HG03135 (cell line): ENCODE measurements at regions not wholly inside any gene's neighbourhood (a gene's known extent, or its start where the extent isn't known, plus 50 kb on each side); places are given as distances from the start of the nearest gene placed in this dataset.
A peak's percentile ranks its signal among the peaks of the same experiment; 100 is the strongest.

Experiments used
- ATAC-seq: cut with Tn5 transposase; IDR thresholded peaks from one replicate; pipeline ENCODE4 v1.9.1; 2021; ENCODE audit warnings: mild to moderate bottlenecking, moderate library complexity; ENCODE audit not compliant: unreplicated experiment

- no peak for ATAC-seq
These were observed 54.7 kb downstream of the GLUD2 start for GRCh38 chrX:121102101-121102500.

GRCh38 chrX:121103381-121103780 lies 56.0 kb downstream of the GLUD2 start:
- no peak for ATAC-seq

DNA sequence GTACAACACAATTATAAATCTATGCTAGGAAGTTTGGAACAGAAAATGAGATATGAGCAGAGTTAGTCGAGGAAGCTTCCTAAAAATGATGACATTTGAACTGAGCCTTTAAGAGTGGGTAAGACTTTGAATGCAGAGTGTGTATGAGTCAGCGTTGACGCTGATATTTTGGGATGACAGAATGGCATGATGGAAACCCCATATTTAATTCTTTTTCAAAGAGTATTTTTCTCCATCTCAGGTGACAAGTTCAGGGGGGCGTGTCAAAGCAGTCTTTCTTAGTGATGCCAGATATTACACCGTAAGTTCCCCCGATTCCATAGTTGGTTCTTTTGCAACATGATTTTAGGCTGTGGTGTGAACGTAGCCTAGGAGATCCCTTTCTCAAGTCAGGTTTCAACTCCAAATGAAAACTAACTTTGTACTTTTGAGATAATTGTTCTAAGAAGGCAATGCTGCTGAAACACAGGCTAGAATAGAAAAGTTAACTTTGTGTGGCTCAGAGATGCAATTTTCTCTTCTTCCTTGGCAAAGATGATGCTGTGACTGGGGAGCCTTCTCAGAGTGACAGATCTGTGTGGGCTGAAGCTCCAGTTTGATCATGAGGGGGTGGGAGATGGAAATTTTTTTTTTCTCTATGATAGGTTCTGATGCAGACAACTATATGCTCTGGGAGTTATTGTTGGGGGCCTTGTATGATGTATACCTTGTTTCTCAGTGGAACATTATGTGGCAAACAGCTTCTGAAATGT lies 59.2 kb downstream of the GLUD2 start:
- ATAC-seq = no peak

DNA sequence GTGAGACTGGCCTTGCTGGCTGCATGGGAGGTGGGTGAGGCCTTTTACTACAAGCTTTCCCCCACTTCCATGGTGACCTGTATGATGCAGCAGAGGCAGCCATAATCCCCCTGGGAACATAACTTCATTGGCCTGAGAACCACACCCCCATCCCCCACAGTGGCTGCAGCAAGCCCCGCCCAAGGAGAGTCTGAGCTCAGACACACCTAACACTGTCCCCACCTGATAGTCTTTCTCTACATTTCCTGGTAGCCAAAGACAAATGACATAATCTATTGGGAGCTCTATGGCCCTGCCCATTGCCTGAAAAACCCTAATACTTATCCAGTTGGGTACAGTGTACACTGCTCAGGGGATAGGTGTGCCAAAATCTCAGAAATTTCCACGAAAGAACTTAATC lies 62.6 kb downstream of the GLUD2 start:
- ATAC-seq = no peak

DNA sequence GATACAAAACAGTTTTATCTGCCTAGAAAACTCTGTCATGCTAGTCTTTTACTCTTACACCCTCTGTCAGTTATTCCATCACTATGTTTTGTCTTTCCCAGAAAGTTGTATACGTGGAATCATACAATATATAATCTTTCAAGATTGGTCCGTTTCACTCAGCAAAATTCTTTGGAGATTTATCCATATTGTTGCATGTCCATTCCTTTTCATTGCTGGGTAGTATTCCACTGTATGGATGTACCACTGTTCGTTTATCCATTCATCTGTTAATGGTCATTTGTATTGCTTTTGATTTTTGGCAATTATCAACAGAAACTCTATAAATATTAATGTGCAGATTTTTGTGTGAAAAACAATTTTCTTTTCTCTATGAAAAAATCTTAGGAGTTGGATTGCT lies 63.1 kb downstream of the GLUD2 start:
- ATAC-seq = no peak

DNA sequence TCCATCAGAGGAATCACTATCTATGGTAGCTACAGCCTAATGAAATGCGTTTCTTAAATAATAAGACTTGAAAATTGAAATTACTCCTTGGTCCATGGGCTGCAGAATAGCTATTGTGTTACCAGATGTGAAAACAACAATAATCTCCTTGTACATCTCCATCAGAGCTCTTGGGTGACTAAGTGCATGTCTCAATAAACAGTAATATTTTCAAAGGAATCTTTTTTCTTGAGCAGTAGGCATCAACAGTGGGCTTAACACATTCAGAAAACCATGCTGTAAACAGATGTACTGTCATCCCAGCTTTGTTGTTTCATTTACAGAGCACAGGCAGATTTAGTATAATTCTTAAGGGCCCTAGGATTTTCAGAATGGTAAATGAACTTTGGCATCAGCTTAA lies 67.3 kb downstream of the GLUD2 start:
- no peak for ATAC-seq

DNA sequence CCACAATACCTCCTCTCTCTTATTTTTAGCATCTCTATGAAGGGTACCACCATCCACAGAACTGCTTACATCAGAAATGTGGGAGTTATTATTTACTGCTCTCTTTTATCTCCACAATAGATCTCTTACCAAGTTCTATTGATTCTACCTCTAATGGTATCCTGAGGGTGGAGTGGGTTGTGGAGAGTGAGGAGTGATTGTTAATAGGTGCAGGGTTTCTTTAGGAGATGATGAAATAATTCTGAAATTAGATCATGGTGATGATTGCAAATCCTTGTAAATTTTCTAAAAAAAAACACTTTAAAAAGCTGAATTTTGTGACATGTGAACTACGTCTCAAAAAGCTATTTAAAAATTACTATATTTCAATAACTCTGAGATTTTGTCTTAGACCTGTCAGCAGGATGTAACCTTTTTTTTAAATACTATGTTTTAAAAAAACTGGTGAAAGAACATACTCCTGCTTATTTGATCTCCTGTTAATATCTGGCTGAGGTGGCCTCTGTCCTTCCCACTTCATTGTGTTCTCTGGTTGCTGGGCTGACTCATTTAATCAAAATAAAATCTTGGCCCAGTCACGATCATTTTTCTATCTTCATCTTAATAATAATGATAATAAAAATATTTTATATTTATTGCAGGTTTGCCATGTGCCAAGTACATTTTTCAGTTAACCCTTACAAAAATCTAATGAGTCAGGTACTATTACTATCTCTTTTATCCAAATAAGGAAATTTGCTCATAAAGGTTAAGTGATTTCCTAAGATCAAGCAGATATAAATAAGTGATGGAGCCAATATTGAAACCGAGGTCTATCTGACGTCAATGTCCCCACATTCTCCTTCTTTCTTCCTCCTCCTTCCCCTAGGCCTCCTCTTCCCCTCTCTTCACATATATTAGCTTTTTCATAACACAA lies 73.5 kb downstream of the GLUD2 start:
- no peak for ATAC-seq

- no peak for ATAC-seq
These were observed 74.9 kb downstream of the GLUD2 start for GRCh38 chrX:121122332-121122731.

- ATAC-seq = no peak
These were observed 81.8 kb downstream of the GLUD2 start for GRCh38 chrX:121128925-121129877.

DNA sequence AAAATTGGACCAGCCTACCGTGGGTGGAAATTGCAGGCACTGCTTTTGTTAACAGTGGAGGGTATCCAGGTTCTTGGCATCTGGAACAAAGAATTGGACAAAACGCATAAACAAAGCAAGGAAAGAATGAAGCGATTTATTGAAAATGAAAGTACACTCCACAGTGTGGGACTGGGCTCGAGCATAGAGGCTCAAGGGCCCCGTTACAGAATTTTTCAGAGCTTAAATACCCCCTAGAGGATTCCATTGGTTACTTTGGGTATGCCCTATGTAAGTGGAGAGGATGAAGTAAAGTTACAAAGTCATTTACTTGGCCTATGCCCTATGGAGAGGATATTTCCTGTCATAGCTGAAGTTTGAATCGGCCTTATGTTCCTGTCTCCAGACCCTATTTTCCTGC lies 85.3 kb downstream of the GLUD2 start:
- ATAC-seq = no peak

DNA sequence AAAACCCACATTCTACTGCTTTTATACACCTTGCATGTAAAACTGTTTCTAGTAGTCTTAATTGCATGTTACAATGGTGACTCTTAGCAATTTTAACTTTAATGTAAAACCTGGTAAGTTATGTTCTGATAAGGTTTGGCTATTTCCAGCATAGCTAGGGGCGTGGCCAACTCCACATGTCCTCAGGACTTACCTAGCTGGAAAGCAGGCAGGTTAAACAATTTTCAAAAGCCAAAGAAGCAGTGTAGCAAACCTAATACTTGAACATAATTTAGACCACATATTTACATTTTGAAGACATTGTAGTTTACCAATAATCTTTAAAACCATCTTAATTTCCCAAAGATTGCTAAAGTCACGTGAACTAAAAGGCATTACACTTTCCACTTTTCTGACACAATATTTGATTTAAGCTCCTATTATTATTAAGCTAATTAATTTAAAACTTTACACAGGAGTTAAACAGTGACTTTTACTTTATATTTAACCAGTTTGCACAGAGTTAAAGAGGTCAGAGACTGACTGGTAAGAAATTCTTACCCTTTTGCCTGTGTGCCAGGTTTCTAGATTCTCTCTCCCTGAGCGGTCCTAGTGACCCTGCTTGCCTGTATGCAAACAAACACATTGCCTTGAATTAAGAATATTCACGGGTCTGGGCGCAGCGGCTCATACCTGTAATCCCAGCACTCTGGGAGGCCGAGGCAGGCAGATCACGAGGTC lies 88.2 kb downstream of the GLUD2 start:
- ATAC-seq = no peak

- no peak for ATAC-seq
These were observed 98.7 kb downstream of the GLUD2 start for GRCh38 chrX:121146059-121146628.

DNA sequence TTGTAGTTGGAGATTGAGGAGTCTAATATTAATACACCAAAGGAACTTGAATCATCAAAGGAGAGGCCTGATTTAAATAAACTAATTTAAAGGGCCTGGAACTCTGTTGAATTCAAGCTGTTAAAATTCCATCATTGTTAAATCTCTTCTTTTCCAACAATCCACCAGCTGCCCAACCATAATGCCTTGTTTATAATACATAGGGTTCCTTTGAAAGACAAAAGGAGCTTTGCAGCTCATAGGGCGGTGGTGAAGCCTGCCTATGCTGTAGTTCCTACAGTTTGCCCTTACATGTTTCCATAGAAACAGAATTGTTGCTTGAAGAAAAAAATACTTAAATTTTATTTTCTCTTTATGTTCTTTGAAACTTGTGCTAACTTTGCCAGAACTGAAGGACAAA lies 102.8 kb downstream of the GLUD2 start:
- no peak for ATAC-seq

- peak; percentile 74 for ATAC-seq
These were observed 103.9 kb downstream of the GLUD2 start for GRCh38 chrX:121151293-121151692.

DNA sequence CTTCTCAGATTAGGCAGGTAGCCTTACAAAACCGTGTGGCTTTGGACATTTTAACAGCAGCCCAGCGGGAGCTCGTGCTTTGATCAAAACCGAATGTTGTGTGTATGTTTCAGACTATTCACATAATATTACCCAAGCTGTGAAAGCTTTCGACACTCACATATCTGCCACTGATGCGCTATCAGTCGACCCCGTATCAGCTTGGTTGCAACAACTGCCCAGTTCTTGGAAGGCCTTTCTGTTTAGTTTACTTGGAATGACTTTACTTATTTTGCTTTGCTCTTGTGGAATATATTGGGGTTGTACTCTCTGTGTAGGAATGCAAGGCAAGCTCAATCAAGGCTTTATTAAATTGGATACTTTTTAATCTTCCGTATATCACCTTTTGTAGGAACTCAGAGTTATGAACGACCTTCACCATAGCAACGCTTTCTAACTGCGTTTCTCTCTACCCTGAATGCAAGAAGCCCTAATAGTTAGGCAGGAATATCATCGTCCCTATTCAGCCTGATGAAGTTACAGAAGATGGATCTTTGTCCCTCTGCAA lies 107.5 kb downstream of the GLUD2 start:
- ATAC-seq = no peak

DNA sequence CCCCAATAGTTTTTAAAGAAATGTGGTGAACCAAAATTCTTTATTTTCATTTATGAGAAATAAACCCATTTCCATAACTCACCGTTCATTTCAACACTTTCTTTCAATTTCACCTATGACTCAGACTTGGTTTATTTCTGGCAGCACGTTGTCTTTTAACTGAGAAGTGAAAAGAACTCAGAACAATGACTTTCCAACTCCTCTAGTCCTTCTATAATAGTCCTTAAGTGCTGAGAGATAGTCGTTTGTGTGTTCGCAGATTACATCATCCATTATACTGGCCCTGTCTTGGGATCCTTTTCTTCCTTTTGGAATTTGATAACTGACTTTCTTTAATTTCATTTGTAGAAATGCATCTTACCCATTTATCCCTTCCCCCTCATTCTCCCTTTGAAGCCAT lies 113.6 kb downstream of the GLUD2 start:
- peak; percentile 65 for ATAC-seq

GRCh38 chrX:121161501-121161933 lies 114.1 kb downstream of the GLUD2 start:
- ATAC-seq = peak; percentile 57

GRCh38 chrX:121163443-121163842 lies 116.0 kb downstream of the GLUD2 start:
- no peak for ATAC-seq

DNA sequence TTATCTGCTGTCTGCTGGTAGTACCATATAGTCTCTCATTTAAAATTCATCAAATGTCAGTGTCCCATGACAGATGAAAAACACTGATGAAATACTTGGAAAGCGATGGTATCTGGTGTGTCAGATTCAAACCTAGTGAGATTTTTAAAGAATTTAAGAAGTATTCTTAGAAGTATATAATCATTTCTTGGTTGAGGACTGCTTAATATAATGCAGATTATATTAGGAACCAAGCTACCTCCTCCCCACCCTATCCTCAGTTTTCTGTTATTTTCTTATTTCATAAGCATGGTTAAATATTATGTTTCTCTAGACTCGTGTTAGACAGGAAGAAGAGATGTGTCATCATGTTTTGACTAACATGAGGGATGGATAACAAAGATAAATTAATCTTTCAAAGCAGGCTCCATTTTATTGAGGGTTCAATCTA lies 118.5 kb downstream of the GLUD2 start:
- no peak for ATAC-seq
